ENCODE measurements at regions not wholly inside any gene's neighbourhood (a gene's known extent, or its start where the extent isn't known, plus 50 kb on each side); places are given as distances from the start of the nearest gene placed in this dataset.

- DNase-seq, result no peak
Observed at GRCh38 chr1:229070168-229070567, 200.7 kb upstream of the RAB4A start.

GRCh38 chr1:229073251-229073650, 197.7 kb upstream of the RAB4A start:
- no peak for DNase-seq

GRCh38 chr1:229075217-229075616, 195.7 kb upstream of the RAB4A start:
- no peak for DNase-seq

DNA sequence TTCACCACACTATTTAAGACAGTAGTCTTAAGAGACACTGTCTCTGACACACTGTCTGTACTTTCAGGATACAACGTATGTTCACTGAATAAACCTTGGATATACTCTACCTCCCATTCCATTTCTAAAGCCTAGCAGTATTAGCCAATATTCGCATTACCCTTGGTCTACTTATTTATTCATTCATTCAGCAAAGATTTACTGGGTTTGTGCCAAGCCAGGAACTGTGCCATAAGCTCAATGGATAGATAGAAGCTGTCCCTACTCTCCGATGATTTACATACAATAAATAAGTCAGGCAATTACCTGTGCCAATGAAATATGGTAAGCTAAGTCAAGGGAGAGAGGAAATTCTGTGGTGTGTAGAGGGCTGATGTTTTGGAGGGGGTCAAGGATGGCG, 195.2 kb upstream of the RAB4A start:
- DNase-seq, result no peak

GRCh38 chr1:229076195-229076594, 194.7 kb upstream of the RAB4A start:
- DNase-seq, result no peak

DNA sequence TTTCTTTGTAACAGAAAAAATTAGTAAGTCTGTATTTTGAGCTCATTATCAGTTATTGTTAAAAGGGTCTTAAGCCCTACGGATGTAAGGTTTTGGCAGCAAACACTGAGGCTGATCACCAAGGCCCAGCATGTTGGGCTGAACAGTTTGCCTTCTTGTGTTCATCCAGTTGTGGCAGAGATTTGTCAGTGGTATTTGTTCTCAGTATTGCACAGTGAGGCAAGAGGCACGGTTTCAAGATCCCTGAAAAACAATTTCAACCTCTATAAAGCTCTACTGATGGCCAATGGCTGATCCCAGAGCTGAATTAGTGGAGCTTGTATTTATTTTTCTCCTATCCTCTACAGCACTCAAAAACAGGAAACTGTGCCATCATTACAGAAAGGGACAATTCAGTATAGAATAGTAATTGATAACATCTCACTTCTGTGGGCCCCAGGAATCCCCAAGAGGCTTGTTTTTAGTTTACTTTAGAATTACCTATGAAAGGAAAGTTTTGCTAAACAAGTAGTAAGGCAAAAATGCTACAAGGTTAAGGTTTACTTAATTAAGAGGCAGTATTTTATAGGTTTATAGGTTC, 191.8 kb upstream of the RAB4A start:
- no peak for DNase-seq

GRCh38 chr1:229080361-229080760, 190.6 kb upstream of the RAB4A start:
- no peak for DNase-seq

DNA sequence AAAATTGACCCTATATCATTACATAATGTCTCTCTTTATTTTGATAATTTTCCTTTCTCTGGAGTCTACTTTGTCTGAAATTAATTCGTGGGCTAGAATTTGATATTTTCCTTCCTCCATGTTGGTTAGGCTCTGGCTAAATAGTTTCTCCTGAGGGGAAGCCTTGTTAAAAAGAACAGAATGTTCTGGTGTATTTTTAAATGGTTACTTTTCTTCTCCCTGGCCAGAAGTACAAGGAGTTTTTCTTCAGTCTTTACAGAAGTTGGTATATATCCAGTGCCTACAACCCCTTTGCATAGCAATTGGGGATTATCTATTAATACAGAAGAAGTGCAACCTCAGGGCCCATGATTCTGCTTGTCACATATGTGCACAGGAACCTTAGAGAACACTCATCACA, 185.6 kb upstream of the RAB4A start:
- no peak for DNase-seq

DNA sequence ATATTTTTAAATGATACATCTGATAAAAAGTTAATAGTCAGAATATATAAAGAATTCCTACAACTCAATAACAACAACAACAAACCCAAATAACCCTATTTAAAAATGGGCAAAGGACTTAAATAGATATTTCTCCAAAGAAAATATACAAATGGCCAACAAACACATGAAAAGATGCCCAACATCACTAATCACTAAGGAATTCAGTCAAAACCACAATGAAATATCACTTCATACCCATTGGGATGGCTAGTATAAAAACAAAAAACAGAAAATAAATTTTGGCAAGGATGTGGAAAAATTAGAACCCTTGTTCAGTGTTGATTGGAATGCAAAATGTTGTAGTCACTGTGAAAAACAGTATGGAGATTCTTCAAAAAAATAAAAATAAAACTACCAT, 184.8 kb upstream of the RAB4A start:
- no peak for DNase-seq

DNA sequence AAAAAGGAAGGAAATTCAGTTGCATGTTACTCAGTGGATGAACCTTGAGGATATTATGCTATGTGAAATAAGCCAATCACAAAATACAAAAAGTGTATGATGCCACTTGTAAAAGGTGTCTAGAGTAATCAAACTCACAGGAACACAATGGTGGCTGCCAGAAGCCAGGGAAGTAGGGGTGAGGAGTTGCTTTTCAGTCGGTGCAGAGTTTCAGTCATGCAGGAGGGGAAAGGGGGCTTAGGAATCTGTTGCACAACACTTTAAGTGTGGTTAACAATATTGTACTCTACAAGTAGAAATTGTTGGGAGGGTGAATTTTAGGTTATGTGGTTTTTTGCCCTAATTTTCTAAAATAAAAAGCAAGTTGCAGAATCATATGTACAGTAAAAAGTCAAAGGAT, 184.2 kb upstream of the RAB4A start:
- no peak for DNase-seq

DNA sequence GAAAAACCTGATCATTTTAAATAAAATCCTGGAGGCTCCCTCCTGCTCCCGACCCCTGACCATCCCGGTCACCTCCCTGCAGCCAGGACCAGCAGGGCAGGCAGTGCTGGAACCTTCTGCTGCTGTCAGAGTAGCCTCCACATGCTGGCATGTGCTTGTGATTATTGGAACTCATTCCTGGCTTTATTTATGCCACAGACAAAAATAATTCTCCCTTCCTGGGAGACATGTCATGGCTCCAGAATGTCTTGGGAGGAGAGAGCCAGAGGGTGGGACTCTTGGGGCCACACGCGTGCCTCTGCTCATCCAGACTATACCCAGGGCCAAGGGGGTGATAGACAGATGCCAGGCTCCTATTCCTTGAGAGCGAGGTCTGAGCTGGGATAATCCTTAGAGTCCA, 183.6 kb upstream of the RAB4A start:
- no peak for DNase-seq

GRCh38 chr1:229087906-229088305, 183.0 kb upstream of the RAB4A start:
- DNase-seq, result no peak

- DNase-seq, result no peak
Observed at GRCh38 chr1:229088711-229089110, 182.2 kb upstream of the RAB4A start.

- DNase-seq, result no peak
Observed at GRCh38 chr1:229089586-229090208, 181.2 kb upstream of the RAB4A start.

DNA sequence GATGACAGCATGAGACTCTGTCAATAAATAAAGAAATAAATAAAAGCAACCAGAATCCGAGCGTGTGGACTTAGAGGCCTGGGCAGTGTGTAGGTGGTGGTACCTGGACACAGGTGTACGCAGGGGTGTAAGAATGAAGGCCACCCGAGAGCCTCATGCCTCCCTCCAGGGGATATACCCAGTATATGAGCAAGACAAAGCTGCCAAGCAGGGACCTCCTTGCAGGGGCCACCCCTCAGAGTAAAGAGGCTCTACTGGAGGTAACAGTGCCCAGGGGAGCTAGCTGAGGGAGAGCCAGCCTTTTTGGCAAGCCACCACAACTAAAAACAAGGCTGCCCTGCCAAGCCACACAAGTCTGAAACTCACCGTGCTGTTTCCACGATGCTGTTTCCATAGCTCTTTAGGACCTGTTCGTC, 179.2 kb upstream of the RAB4A start:
- DNase-seq, result no peak

- no peak for DNase-seq
Observed at GRCh38 chr1:229092377-229093237, 178.3 kb upstream of the RAB4A start.

- DNase-seq, result no peak
Observed at GRCh38 chr1:229093238-229093540, 177.7 kb upstream of the RAB4A start.

DNA sequence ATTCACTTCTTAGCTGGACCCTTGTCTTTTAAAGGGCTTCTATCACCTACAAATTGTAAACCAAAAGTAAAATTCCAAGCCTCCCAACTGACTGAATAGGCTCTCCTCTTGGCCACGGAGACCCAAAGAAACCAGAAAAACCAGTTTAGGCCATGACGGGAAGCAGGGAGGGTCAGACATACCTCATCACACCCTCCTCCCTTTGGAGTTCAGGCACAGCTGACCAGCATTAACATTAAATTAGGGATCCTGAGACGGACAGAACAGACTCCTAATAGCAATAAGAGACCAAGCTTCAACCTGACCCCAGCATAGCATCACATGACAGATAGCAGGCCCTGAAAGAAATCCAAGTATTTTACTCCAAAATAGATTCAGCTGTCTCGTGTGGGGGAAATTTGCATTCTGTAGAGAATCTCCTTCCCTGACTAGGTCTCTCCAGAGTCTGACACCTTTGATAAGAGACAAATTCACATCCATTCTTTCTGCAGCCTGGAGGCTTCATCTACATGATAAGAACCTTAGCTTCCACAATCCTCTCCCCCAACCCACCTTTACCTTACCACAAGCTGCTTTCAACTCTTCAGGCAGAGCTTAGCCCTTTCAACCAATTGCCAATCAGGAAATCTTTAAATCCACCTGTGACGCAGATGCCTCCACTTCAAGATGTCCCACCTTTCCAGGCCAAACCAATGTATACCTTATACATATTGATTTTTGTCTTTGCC, 177.1 kb upstream of the RAB4A start:
- DNase-seq, result no peak

- no peak for DNase-seq
Observed at GRCh38 chr1:229094476-229095311, 176.2 kb upstream of the RAB4A start.

DNA sequence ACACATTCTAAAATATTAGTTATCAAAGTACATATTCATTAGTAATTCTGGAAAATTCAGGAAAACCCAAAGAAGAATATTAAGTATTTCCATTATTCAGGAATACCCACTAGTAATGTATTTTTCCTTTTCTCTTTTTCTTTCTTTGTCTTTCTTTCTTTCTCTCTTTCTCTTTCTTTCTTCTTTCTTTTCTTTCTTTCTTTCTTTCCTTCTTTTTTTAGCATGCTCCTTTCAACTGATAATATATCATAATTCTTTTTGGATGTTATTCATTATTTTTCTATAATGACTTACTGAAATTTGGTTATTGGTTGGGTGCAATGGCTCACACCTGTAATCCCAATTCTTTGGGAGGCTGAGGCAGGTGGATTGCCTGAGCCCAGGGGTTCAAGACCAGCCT, 175.6 kb upstream of the RAB4A start:
- no peak for DNase-seq

DNA sequence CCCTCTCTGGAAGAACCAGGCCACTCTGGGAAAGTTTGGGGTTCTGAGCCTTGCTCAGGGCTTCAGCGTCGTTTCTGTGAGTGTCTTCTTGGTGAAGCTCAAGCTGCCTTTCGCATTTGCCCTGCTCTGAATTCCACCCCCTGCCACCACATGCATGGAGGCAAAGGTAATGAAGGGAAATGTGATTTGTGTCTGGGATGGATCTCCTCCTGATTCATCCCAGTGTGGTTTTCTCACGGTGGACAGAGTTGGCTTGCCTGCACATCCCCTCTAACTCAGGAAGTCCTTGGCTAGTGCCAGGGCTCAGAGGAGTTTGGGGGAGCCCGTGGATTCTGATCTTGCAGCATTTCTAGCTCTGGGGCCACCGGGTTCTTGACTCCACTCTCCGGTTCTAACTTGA, 173.6 kb upstream of the RAB4A start:
- DNase-seq, result no peak

- no peak for DNase-seq
Observed at GRCh38 chr1:229098361-229098760, 172.6 kb upstream of the RAB4A start.

Measured in activated T-cell treated with anti-CD3 and anti-CD28 coated beads, Interleukin-2, amount 50 U/mL, for 48 hours (primary cell).